ENCODE measurements at regions not wholly inside any gene's neighbourhood (a gene's known extent, or its start where the extent isn't known, plus 50 kb on each side); places are given as distances from the start of the nearest gene placed in this dataset.

DNA sequence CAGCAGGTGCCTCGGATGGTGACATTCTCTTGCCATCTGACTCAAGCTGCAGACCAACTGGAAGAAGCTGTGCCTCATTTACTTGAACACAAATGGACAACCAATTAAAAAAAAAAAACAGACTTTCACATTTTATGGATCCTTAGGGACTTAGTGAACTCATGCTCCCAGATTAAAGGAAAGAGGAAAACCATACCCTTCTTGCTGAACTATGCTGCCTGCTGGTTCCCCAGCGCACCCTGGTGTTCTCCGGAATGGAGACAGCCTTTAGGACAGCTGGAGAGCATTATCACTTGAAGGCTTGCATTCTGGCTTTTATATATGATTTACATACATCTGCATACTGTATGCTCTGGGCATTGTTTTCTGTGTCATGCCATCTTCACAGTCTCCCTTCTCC, 370.7 kb downstream of the SLC4A3 start:
- no peak for DNase-seq (ENCODE audit: low spot score)

DNA sequence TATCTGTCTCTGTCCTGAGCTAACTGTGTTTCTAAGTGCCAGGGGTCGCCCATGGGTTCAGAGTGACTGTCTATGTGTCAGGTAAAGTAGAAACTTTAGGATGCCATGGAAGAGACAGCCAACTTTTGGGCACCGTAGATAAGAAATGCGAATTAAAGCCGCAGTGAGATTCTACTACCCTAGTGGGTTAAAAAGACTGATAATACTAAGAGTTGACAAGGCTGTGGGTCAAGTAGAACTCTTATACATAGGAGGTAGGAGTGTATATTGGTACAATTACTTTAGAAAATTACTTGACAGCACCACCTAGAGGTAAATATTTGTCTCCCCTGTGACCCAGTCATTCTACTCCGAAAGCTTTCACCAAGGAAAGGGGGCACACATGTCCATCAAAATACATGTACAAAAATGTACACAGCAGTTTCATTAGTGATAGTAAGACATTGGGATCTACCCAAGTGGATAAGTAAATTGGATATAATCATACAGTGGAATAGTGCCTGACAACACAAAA, 371.3 kb downstream of the SLC4A3 start:
- no peak for DNase-seq (ENCODE audit: low spot score)

GRCh38 chr2:220000080-220000479, 372.6 kb downstream of the SLC4A3 start:
- DNase-seq (ENCODE audit: low spot score), result no peak

DNA sequence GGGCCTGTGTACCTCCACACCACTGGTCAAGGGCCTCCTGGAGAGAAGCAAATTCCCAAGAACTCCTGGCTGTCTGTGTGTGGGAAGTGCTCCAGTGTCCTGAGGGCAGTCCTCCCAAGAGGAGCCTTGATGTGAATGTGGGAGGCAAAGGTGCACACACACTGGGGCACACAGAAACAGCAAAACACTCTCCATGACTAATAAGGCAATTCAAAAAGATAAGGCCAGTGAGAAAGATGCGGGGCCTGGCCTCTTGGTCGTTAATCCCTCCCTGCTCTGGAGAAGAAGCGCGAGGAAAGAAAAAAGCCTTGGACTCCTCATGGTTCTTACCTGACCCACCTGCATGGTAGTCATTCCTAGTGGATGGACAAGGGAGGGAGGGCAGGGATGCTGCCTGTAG, 373.2 kb downstream of the SLC4A3 start:
- DNase-seq (ENCODE audit: low spot score), result no peak

DNA sequence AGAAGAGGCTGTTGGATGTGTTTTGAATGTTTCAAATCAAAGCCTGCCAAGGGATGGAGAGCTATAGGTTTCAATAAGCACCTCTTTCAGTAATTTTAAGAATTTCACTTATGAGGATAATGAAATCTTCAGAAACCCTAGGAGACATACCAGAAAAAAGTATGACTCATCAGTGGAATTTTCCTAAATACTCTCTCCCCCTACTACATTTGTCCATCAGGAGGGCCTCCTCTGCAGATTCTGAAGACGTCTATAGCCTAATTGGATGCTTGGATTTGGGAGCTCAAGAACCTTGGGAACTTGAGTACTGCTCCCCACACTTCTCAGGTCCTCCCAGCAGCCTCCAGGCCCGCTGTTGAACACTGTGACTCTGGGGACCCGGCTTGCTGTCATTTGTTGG, 374.3 kb downstream of the SLC4A3 start:
- DNase-seq (ENCODE audit: low spot score), result peak; percentile 23

DNA sequence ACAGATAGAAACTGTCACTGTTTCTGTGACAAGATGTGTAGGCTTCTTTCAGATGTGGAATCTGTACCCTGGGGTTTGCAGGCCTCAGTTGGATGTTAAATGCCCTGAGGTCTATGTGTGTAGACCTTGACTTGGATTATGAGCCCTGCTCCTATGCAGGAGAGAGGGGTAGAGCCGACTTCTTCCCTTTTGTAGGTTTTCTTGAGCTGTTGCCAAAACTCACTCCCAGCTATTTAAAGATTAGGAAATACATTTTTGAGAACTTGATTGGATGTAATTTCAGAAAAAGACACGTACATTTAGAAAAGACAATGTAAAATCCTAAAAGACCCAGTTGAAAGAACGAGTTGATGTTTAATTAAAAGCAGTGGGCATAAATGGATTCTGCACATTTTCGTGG, 374.8 kb downstream of the SLC4A3 start:
- DNase-seq (ENCODE audit: low spot score), result no peak

- DNase-seq (ENCODE audit: low spot score), result no peak
These were observed 375.3 kb downstream of the SLC4A3 start for GRCh38 chr2:220002699-220003098.

DNA sequence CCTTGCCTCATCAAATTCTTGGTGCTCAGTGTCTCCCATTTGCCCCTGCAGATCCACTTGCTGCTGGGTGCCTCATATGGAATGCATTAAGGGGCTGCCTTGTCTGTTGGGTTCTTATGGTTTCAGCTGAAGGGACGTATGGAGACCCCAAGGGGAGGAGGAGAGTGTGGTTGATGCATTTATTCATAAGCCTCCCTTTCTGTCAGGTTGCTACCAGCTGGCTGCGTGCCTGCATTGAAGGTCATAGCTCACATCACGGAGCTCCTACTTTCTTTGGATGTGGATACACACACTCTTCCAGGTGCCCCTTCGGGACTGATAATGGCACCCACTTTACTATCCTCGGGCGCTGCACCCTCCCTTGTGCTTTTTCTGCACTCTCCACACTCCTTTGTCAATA, 377.9 kb downstream of the SLC4A3 start:
- no peak for DNase-seq (ENCODE audit: low spot score)

GRCh38 chr2:220006152-220006621, 378.8 kb downstream of the SLC4A3 start:
- peak; percentile 17 for DNase-seq (ENCODE audit: low spot score)

DNA sequence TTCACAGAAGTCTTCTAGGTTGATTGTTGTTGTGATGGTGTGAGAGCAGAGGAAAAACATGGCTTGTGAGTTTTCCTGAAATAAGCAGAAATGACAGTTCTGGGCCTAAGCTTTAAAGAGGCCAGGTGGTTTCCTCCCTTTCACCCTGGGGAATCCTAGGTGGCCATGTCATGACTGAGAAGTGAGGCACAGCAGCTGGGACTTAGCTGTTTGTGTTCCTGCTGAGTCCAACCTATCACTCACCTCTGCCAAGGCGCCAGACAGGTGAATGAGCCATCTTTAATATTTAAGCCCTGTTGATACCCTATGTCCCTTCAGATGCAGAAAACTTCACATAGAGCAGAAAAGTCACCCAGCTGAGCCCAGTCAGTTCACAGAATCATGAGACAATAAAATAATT, 384.4 kb downstream of the SLC4A3 start:
- DNase-seq (ENCODE audit: low spot score), result no peak

- no peak for DNase-seq (ENCODE audit: low spot score)
These were observed 387.5 kb downstream of the SLC4A3 start for GRCh38 chr2:220014961-220015360.

DNA sequence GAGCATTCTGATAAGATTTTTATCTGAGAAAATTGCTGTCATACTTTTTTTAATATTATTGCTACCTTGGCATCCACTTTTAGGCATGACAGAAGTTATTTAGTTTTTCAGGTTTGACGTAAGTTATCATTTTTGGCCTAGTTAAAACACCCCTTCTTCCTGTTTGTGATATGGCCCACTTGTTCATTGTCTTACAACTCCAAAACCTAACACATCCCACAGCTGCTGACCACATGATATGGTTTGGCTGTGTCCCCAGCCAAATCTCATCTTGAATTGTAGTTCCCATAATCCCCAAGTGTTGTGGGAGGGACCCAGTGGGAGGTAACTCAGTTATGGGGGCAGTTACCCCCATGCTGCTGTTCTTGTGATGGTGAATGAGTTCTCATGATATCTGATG, 388.1 kb downstream of the SLC4A3 start:
- no peak for DNase-seq (ENCODE audit: low spot score)

DNA sequence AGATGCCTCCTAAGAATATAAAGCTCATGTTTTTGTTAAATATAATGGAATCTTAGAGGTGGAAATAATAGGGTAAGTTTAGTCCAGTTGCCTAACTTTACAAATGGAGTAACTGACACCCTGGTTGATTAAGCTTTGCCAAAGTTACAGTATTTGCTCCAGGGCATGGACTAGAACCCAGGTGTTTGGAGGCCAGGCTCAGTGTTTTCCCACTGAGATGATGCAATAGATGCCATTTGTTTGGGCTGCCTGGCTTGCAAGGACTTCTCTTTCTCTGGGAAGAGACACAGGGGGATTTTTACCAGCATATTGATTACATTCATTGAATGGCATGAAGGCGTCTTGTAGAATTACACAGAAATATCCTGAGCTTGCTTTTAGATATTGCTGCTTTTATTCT, 397.8 kb downstream of the SLC4A3 start:
- no peak for DNase-seq (ENCODE audit: low spot score)

DNA sequence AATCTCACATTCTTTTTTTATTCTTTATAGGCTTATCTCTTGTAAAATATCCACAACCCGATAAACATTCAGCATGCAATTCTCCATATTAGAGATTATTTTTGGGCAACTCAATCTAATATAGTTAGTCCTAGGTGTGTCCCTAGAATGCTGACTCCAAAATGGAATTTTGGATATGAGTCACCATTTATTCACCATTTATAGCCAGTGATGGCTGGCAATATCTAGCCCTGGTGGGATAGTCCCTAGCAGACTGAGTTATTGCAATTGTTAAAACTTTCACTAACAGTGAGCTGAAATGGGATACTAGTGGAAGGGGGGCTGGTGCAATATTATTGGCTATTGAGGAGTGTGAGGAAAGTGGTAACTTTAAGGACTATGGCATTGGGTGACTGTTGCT, 401.6 kb downstream of the SLC4A3 start:
- no peak for DNase-seq (ENCODE audit: low spot score)

DNA sequence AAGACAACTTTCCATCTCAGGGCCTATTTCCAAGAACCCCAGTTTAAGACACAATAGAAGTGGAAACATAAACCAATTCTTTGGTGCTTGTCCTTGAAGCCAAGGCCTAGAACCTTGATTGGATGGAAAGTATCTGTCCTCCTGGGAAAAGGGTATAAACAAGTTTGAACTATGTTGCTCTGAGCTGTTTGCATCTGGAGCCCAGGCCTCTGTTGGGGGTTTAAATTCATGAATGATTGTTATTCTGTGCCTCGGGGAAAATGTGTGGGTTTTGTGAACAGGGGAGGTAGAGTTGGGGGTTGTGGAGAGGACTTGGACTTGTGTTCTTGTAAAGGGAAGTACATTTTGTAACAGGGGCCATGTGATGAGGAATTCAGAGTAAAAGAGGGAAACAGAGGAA, 406.1 kb downstream of the SLC4A3 start:
- no peak for DNase-seq (ENCODE audit: low spot score)

DNA sequence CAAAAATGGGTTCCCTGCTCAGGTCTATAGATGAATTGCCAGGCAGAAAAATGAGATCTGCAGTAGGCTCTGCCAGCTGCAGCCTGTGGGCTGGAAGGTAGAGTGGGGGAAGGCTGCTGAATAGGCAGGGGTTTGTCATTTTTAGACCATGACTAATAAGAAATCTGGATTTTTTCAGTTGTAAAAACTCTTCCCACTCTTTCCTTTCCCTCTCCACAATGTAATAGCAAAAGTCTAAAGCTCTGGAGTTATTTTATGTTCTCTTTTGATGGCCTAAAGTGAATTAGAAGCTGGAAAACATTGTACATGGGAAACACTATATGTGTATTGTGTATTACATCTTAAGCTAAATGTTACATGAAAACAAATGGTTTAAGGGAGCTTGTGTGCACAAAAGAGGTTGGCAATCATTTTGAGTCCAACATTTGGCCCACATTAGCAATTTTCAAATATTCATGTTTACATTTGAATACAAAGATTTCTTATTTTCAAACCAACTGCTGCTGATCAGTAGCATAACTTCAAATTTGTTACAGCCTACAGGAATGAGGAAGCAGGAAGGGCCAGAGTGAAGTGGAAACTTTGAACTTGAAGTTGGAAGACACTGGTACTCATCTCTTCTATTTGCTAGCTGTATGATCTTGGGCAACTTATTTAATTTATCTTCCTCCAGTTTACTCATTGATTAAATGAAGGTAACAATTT, 407.1 kb downstream of the SLC4A3 start:
- peak; percentile 57 for DNase-seq (ENCODE audit: low spot score)

GRCh38 chr2:220036431-220036830, 409.0 kb downstream of the SLC4A3 start:
- DNase-seq (ENCODE audit: low spot score), result no peak

DNA sequence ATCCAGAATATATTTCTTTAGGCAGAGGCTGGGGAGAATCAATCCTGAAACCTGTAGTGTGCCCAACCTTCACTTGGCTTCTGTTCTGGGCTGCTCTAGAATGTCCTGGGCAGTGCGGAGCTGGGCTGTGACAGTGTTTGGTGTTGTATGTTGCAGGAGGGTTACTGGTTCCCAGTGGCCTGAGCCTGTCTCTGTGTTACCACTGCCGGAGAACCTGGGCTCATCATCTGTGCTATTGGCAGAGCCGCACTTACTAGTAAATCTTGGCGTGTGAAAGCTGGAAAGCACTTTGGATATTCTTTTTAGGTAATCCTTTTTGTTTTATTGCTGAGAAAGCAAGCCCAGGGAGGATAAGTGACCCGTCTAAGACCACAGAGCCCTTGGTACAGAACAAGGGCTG, 412.9 kb downstream of the SLC4A3 start:
- no peak for DNase-seq (ENCODE audit: low spot score)

DNA sequence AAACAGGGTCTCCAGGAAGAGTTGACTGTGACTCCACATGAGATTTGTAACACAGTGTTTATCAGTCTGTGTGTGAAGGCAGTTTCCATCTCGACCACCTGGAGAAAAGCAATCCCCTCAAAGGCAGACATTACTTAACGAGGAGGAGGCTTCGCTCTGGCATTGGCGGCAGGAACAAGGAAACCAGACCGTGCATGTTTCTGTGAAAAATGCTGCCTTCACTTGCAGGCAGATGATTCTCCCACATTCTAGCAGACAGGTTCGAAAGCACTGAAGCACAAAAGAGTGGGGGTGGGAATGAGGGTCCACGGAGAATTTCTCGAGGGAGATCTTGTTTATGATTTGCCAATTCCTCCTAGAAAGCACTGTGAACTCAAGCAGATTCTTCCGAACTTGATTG, 414.0 kb downstream of the SLC4A3 start:
- DNase-seq (ENCODE audit: low spot score), result no peak

DNA sequence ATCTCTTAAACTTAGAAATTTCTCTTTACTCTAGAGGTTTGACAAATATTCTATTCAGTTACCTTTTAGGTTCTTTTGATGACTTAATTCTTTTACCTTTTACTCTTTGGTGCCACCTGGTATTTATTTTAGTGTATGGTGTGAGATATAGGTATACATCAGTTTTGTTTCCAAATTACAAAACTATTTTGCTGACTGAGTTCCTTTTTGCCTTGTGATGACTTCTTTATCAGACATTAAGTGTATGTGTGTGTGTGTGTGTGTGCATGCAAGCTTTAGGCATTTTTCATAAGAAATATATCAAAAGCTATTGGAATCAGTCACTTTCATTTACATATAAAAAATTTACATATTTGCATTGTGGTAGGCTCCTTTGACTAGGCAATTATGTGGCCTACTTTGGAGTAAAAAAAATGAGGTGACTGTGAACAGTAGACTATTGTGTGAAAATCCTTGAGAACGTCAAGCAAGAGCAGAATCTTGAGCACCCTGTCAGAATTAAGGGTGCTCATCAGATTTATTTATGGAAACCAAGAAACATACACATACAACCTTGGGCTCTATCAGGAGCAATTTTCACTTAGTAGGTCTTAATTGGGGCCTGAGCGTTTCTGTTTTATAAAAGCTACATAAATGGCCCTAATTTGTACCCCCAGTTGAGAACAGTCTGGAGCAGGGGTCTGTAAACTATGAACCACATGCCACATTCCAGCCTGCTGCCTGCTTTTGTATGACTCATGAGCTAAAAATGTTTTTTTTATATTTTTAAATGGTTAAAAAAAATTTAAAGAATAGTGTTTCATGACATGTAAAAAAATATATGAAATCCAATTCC, 415.9 kb downstream of the SLC4A3 start:
- DNase-seq (ENCODE audit: low spot score), result peak; percentile 35

- DNase-seq (ENCODE audit: low spot score), result no peak
These were observed 416.5 kb downstream of the SLC4A3 start for GRCh38 chr2:220043990-220044335.

GRCh38 chr2:220044383-220044782, 417.0 kb downstream of the SLC4A3 start:
- DNase-seq (ENCODE audit: low spot score), result no peak

GRCh38 chr2:220046507-220046906, 419.1 kb downstream of the SLC4A3 start:
- no peak for DNase-seq (ENCODE audit: low spot score)

All from AG08396 (cell line).